ENCODE measurements at regions not wholly inside any gene's neighbourhood (a gene's known extent, or its start where the extent isn't known, plus 50 kb on each side); places are given as distances from the start of the nearest gene placed in this dataset.

DNA sequence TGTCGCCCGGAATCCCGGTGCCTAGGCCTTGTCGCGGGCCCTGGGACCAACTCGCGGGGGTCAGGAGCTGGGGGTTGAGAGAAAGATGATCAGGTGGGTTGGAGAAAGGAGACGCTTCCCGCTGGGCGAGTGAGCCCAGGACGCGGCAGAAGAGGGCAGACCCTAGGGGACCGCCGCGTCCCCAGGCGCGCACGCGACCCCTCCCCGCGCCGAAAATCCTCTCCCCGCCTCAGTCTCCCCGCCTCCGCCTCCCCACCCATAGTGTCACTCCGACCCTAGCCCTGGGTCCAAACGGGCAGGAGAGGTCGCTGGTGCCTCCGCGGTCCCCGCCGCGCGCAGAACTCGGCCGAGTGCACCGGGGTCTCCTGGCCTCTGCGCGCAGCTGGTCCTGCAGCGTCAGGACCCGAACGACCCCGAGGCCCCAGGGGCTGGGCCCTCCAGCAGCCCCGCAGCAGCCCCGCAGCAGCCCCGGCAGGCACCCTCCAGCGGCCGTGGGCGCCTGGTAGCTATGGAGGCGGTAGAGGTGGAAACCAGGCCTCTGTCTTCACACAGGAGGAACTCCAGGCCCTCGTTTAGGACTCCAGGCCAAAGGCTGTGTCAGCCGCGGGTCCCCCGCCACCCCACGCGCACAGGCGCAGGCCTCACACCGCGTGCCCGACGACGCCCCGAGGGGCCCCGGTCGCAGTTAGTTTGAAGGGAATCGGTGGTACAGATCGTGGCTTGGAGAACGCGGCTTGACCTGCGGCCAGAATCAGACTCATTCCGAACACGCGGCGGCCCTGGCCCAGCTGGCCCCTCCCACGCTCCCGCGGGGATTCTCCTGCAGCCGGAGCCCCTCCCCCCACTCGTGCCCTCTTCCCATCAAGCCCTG, 60.1 kb upstream of the EIF5 start:
- DNase-seq (ENCODE audit: low spot score), result no peak

GRCh38 chr14:103275000-103275399, 59.0 kb upstream of the EIF5 start:
- TF ChIP-seq CTCF (IDR thresholded peaks at IDR 0.05), result no peak
- DNase-seq (ENCODE audit: low spot score), result no peak
- peaks cover 7% of the 10 kb centered on the region for H3K9me3 Mint-ChIP-seq (ENCODE audit: low read depth)
- H3K4me1 Mint-ChIP-seq (ENCODE audit: low read depth), result no peaks in the 10 kb centered on the region
- H3K27me3 Mint-ChIP-seq (ENCODE audit: low read depth), result peaks cover 12% of the 10 kb centered on the region
- no peak overlapping the region for H3K27ac Mint-ChIP-seq (ENCODE audit: unreplicated experiment)
- H3K4me3 Mint-ChIP-seq (ENCODE audit: unreplicated experiment), result no peak overlapping the region
- no peaks in the 10 kb centered on the region for H3K36me3 Mint-ChIP-seq (ENCODE audit: low read depth)

More for the DNA sequence above, 60.1 kb upstream of the EIF5 start:
- peaks cover 7% of the 10 kb centered on the region for H3K9me3 Mint-ChIP-seq (ENCODE audit: low read depth)
- H3K4me3 Mint-ChIP-seq (ENCODE audit: unreplicated experiment), result no peak overlapping the region
- H3K27ac Mint-ChIP-seq (ENCODE audit: unreplicated experiment), result no peak overlapping the region
- H3K36me3 Mint-ChIP-seq (ENCODE audit: low read depth), result no peaks in the 10 kb centered on the region
- no peak for TF ChIP-seq CTCF (IDR thresholded peaks at IDR 0.05)
- peaks cover 15% of the 10 kb centered on the region for H3K27me3 Mint-ChIP-seq (ENCODE audit: low read depth)
- H3K4me1 Mint-ChIP-seq (ENCODE audit: low read depth), result no peaks in the 10 kb centered on the region

- Mint-ChIP-seq H3K4me1 (ENCODE audit: low read depth) (peaks cover 9% of the 10 kb centered on the region), H3K36me3 (ENCODE audit: low read depth) (no peaks in the 10 kb centered on the region), H3K27ac (ENCODE audit: unreplicated experiment) (no peak overlapping the region), H3K27me3 (ENCODE audit: low read depth) (peaks cover 12% of the 10 kb centered on the region), H3K9me3 (ENCODE audit: low read depth) (peaks cover 7% of the 10 kb centered on the region), H3K4me3 (ENCODE audit: unreplicated experiment) (no peak overlapping the region)
- DNase-seq (ENCODE audit: low spot score), result no peak
- TF ChIP-seq CTCF (IDR thresholded peaks at IDR 0.05), result no peak
Observed at GRCh38 chr14:103277931-103278330, 56.1 kb upstream of the EIF5 start.

- Mint-ChIP-seq H3K27ac (ENCODE audit: unreplicated experiment) (no peak overlapping the region), H3K9me3 (ENCODE audit: low read depth) (peaks cover 7% of the 10 kb centered on the region), H3K4me1 (ENCODE audit: low read depth) (peaks cover 9% of the 10 kb centered on the region), H3K27me3 (ENCODE audit: low read depth) (peaks cover 16% of the 10 kb centered on the region), H3K4me3 (ENCODE audit: unreplicated experiment) (peak overlapping the region; percentile 4), H3K36me3 (ENCODE audit: low read depth) (no peaks in the 10 kb centered on the region)
- TF ChIP-seq CTCF (IDR thresholded peaks at IDR 0.05), result no peak
- DNase-seq (ENCODE audit: low spot score), result no peak
Observed at GRCh38 chr14:103279142-103280025, 54.7 kb upstream of the EIF5 start.

DNA sequence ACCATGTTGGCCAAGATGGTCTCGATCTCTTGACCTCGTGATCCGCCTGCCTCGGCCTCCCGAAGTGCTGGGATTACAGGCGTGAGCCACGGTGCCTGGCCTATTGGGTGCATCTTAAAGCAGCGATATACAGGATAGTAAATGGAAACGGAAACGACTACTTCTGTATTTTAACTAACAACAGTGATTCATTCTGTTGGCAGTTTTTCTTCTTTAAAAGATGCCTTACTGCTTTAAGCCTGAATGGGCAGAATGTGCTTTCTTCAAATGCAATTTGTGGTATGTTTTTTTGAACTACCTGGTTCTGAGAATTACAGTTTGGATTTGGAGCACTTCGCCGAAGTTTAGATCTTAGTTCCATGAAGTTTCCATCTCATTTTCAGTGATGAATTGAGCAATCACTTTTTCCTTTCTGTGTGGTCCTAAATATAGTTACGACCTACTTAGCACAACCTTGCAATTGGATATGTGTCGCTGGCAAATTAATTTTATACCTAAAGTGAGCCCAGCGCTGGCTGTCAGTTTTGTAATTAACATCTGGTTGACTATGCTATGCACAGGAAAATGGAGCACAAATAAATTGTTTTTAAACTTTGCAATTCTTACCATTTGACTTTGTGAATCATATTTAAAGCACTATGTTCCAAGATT, 53.6 kb upstream of the EIF5 start:
- H3K4me1 Mint-ChIP-seq (ENCODE audit: low read depth), result peaks cover 14% of the 10 kb centered on the region
- peak overlapping the region; percentile 19 for H3K4me3 Mint-ChIP-seq (ENCODE audit: unreplicated experiment)
- H3K9me3 Mint-ChIP-seq (ENCODE audit: low read depth), result peaks cover under 1% of the 10 kb centered on the region
- peaks cover 17% of the 10 kb centered on the region for H3K27me3 Mint-ChIP-seq (ENCODE audit: low read depth)
- no peak for DNase-seq (ENCODE audit: low spot score)
- TF ChIP-seq CTCF (IDR thresholded peaks at IDR 0.05), result no peak
- H3K27ac Mint-ChIP-seq (ENCODE audit: unreplicated experiment), result no peak overlapping the region
- no peaks in the 10 kb centered on the region for H3K36me3 Mint-ChIP-seq (ENCODE audit: low read depth)

All from chondrocyte (in vitro differentiated cells).